ENCODE measurements at regions not wholly inside any gene's neighbourhood (a gene's known extent, or its start where the extent isn't known, plus 50 kb on each side); places are given as distances from the start of the nearest gene placed in this dataset.

DNA sequence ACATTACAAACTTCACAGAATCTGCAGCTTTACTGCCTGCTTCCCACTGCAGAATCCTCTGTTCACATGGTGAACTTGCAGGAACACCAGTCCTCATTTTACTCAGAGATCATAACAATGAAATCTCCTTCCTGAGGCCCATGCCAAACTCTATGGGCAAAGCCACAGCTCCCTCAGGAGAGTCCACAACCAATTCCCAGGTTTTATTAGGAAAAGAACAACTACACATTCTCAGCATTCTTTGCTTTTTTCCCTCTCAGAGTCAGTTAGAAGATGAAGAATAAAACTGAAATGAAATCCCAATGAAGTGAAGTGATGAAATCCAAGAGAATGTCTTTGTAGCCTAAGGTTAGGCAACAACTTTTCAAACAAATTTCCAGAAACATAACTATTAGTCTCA, 233.7 kb downstream of the DSEL start:
- TF ChIP-seq EZH2 (optimal IDR thresholded peaks at IDR 0.05; ENCODE audit: low read depth, low read length) (no peak), CTCF (IDR thresholded peaks at IDR 0.05; ENCODE audit: low read length) (no peak)
